Frontal cortex (tissue), 3 donors: ENCODE measurements at regions not wholly inside any gene's neighbourhood (a gene's known extent, or its start where the extent isn't known, plus 50 kb on each side); places are given as distances from the start of the nearest gene placed in this dataset.
"Not testable (repeated sequence)": the region's sequence is repeated elsewhere in the genome, so short reads cannot be mapped to it uniquely, and the experiment has no call there.

Experiments
- DNase-seq, 2 donors: peaks; one replicate each; pipeline ENCODE4 v3.0.0; 2012; ENCODE audit warnings: low spot score in 2 of 2
- FAIRE-seq: peaks from 2 replicates; lab custom pipeline; 2012; peaks lifted over from hg19 to GRCh38; lab: Jason Lieb, UNC
- donor health status: control.
- donor health status: control.
- donor health status: control.

GRCh38 chr15:25066708-25067107 is 111.9 kb downstream of the SNRPN start:
- no peak for DNase-seq
- no peak for FAIRE-seq

GRCh38 chr15:25067725-25068309 is 113.0 kb downstream of the SNRPN start:
- FAIRE-seq, result no peak
- no peak for DNase-seq

DNA sequence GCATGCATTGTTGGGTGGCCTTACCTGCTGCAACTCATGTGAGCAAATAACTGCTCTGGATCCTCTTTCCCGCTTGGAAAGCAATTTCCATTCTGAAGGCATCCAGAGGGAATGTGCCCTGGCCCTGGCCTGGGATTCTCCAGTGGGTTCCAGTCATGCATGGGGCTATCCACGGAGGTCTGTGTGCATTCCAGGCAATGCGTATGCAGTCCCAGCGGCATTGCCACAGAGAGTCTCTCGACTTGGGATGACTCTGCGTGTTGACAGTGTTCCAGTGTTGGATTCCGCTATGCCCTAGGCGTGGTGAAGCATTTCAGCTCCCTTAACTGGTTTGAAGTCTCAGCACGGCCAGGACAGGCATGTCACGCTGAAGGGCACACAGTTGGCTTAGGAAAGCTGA is 113.9 kb downstream of the SNRPN start:
- FAIRE-seq (no peak), DNase-seq (no peak)

DNA sequence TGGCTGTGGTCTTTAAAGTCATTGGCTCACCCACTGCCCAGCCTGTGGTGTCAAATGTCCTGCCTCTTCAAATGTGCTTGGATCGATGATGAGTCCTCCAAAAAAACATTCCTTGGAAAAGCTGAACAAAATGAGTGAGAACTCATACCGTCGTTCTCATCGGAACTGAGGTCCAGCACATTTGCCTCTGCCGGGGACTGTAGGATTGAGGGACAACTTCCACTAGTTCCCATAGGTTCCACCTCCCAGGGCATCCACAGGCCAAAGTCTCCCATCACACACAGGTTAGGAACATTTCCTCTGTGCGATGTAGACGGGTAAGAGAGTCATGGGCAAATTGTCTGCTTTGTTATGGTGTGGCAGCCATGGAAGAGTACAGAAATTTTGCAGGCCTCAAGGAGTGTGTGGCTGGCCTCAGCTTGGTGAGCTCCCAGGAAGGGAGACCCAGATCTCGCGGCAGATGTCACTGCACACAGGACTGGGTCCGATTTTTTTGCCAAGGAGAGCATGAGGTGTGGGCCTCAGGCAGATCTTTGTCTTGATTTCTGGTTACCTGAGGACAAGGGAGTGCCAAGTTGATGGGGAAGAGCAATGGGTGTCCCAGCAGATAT is 115.7 kb downstream of the SNRPN start:
- DNase-seq, result no peak
- FAIRE-seq, result no peak

DNA sequence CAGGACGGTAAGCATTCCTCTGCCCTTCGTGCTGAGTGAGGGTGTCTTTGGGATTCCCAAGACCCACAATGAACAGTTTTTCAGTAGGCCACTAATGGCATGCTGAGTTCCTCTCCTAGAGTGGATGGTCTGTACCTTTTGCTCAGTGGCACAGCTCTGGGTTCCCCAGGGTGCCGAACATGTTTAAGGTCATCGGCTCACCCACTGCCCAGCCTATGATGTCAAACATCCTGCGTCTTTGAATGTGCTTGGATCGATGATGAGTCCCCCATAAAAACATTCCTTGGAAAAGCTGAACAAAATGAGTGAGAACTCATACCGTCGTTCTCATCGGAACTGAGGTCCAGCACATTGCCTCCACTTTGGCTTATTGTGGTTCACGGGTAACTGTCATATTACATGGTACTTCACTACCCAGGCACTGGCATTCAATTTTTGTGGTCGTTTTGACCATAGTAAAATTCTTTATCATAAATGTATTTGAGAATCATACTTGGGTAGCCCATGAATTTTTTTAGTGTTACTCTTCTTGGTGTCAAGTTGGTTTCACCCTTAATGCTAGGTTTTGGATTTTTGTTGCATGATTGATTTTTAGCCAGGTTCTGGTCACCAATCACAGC is 118.2 kb downstream of the SNRPN start:
- no peak for FAIRE-seq
- no peak for DNase-seq

DNA sequence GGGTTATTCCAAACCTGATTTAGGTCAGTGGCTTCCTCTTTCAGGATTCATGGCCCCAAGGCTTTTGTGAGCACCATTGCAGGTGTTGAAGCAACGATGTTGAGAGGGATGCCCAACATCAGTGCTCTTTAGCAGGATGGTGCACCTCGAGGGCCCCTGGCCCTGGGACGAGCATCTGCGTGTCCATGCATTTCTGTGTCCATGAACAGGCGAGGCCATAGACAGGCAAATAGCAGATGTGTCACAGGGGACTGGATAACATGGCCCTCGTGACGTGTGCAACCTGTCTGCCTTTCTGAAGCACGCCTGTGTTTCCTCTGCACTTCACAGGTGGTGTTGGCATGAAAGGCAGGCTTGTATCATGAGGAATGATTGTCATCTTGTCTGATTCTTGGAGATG is 132.3 kb downstream of the SNRPN start:
- DNase-seq, result no peak
- no peak for FAIRE-seq

- no peak for FAIRE-seq
Observed at GRCh38 chr15:25088261-25088790, 133.5 kb downstream of the SNRPN start.

DNA sequence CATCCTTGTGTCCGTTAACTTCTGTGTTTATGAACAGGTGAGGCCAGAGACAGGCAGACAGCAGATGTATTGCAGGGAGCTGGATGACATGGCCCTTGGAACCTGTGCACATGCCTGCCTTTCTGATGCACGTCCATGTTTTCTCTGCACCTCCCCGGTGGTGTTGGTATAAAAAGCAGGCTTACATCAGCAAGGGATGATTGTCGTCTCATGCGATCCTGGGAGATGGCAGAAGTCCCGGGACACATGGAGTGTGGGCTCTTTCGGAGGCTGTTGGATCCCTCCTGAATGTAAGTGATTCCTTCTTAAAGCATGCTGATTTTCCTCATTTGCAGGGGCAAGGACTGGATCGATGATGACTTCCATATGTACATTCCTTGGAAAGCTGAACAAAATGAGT is 134.8 kb downstream of the SNRPN start:
- FAIRE-seq, result no peak
- no peak for DNase-seq

More at GRCh38 chr15:25088261-25088790, 133.5 kb downstream of the SNRPN start:
- no peak for DNase-seq

DNA sequence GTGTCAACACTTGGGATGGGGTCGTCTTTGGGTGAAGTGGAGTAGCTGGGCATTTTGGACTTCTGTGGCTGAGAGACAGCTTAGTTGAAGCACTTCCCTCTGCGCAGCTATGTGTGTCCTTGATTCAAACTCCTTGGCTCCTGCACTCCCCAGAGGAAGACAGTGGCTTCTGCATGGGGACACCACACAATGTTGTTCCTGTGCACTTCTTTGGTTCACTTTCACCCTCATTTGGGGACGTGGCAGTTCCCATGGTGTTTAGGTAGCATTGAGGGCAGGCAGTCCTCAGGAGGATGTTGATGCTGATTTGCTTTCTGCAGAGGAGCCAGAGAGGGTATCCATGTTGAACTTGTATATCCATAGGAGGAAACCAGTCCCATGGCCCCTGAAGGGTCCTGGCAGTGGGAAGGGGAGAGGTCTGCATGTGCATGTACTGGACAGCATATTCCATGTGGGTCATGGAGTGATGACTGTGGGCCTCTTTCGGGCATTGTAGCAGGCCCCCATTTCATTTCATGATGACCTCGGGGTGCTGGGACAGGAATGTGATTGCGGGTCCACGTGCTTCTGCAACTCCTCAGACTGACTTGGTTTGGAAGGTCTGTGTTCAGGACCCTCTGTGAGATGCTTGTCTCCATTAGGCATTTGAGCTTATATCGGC is 135.4 kb downstream of the SNRPN start:
- FAIRE-seq (no peak), DNase-seq (no peak)

GRCh38 chr15:25091421-25092158 is 136.8 kb downstream of the SNRPN start:
- no peak for FAIRE-seq
- DNase-seq, result no peak

DNA sequence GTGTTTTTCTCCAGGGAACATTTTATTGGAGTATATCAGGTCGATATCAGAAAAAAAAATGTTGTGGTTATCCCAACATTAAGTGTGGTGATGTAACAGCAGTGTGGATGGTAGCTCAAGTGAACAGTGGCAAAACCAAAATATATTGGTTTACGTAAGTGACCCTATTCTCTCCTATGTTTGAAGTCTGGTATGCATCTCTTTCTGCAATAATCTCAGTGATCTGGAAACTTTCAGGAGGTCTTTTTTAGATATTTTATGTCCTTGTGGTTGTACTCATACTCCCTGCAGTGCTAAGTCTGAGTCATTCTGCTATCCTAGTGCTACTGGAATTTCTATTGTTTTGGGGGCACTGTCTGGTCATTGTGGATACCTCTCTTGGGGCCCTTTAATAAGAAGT is 137.9 kb downstream of the SNRPN start:
- no peak for DNase-seq
- no peak for FAIRE-seq

DNA sequence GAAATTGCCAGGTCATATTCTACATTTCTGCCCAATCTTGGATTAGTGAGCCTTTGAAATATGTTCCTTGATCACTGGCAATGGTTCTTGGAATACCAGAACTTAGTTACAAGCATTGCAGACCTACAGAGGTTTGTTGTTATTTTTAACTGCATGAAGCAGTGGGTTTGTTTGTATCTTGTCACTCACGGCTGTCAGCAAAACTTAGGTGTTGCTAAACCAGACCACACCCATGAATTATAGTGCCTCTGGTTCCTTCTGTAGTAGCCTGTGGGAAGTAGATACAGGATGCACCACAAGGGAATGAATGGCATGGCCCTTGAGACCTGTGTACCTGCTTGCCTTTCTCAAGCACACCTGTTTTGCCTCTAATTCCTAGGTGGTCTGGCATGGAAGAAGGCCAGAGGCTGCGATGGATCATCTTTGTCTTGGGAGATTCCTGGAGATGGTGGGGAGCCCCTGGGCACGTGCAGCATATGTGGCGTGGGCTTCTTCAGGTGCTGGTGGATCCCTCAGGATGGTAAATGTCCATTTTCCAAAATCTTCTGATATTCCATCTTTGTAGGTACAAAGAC is 138.8 kb downstream of the SNRPN start:
- FAIRE-seq (no peak), DNase-seq (no peak)

DNA sequence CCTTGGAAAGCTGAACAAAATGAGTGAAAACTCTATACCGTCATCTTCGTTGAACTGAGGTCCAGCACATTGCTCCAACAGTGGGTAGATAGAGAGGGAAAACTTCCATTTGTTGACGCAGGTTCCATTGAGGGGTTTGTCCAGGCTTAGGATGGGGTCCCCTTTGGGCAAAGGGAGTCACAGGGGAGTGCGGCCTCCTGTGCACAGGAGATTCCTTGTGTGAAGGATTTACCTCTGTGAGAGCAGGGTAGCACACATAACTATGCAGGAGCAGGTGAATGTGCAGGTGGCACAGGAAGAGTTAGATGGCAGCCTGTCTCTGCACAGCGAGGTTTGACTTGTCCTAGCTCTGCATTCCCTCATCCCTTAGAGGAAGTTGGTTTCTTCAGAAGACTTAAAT is 139.3 kb downstream of the SNRPN start:
- FAIRE-seq, result no peak

GRCh38 chr15:25094519-25094918 is 139.7 kb downstream of the SNRPN start:
- DNase-seq (no peak), FAIRE-seq (no peak)

More for the DNA sequence above, 139.3 kb downstream of the SNRPN start:
- DNase-seq, result no peak

DNA sequence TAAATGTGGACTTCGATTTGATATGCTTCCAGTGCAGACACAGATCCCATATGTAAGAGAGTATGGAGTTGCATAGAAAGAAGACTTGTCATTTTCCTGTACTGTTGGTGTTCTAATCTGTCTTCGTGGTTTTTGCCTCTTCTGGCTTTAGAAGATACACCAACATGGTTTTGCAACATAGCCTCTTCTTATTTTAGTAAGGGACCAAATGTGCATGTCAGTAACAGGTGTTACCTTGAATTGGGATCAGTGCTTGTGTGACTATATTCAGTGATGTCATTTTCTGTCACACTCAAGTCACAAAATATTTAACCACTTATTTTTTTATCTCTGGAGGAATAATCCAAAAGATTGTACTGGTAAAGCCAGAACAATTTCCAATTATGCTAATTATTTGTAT is 140.4 kb downstream of the SNRPN start:
- DNase-seq (no peak), FAIRE-seq (no peak)

DNA sequence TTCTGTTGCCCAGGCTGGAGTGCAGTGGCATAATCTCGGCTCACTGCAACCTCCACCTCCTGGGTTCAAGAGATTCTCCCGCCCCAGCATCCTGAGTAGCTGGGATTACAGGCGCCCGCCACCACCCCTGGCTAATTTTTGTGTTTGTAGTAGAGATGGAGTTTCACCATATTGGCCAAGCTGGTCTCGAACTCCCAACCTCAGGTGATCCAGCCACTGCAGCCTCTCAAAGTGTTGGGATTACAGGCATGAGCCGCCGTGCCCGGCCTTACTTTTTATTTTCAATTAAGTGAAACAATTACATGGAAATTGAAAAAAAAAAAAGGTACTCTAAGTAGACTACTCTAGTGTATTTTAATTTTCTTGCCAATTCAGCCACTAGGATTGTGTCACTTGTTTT is 145.2 kb downstream of the SNRPN start:
- FAIRE-seq, DNase-seq: not testable (repeated sequence)

DNA sequence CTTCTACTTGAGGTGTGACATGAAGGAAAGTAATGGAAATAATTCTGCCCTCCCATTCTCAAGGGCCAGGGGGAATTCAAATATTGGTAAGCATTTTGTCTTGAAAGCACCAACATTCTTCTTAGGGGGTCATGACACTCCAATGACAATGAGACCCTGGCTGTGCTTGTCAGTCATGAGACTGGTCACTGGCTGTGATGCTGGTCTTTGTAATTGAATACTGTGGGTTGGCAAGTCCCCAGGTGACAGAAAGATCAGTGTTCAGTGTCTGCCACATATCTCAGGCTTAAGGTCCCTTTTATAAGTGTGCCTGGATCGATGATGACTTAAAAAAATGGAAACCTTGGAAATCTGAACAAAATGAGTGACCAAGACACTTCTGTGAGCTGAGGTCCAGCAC is 151.4 kb downstream of the SNRPN start:
- FAIRE-seq, result no peak

GRCh38 chr15:25133804-25134203 is 179.0 kb downstream of the SNRPN start:
- FAIRE-seq, result no peak
- no peak for DNase-seq

More for the DNA sequence above, 151.4 kb downstream of the SNRPN start:
- DNase-seq, result no peak

DNA sequence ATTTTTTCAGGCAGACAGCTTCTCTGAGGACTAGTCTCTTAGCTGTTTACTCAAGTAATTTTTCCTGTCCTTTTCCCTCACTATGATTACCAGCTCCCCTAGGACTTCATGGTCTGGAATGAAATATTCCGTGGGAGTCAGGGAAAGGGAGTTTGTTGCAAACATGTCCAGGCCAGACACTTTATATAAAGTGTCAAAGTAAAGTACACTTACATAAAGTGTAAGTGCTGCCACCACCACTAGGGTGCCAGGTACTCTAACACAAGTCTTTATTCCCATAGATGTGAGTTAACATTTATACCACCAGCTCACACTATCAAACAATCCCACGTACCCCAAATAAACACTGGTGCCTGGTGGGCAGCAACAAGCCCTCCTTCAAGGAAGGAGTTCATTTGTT is 179.8 kb downstream of the SNRPN start:
- FAIRE-seq (no peak), DNase-seq (no peak)

DNA sequence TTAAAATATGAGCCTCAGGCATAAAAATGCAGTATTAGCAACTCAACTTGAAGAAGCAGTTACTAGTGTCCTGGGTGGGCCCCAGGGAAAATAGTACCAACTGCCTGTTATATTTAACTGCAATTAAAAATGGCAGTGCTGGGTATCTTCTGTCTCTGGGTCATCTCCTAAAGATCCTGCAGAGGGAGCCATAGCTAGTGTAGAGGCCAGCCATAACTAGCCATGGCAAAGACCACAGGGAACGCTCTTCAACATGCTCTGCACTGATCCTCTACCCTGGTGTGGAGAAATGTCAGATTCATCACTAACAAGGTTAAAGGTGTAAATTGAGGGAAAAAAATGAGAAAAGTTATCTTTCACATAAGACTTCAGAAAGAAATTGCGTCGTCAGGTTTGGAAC is 181.3 kb downstream of the SNRPN start:
- FAIRE-seq (no peak), DNase-seq (no peak)
